ENCODE measurements at regions not wholly inside any gene's neighbourhood (a gene's known extent, or its start where the extent isn't known, plus 50 kb on each side); places are given as distances from the start of the nearest gene placed in this dataset.

DNA sequence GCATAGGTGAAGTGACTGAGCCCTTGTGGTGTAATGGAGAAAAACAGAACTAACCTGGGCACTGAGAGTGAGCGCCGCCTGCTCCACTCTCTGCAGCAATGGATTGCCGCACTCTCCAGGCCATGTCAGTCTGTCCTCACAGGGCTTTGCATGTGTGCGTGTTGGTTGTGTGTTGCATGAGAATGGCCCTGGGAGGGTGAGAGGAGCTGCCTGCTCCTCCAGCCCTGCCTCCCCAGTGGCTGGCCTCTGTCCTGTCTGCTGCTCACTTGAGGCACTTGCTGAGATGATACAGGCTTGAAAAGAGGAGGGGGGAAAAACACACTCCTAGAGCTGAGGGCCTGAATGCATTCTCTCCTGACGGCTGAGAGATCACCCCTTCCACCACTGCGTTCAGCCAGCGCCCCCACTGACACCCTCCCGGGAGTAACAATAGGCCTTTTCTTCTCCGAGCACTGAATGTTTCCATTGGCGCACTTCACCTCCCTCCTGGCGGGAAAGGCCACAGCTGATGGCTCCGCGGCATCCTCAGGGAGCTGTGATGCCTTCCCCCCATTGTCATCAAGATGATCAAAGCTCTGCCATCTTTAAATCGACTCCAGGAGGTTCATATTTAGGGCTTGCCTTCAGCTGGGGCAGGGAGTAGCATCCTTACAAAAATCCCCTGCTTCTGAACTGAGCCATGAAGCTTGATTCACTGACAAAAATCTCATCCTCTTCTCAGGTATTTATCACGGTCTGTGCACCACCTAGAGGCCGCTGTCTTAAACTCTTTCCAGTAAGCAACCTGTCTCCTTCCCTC is 49.9 kb upstream of the DAPL1 start:
- TF ChIP-seq CTCF (conservative IDR thresholded peaks at IDR 0.05; ENCODE audit: low read length) (peak; percentile 77), EZH2phosphoT487 (IDR thresholded peaks at IDR 0.05; ENCODE audit: borderline replicate concordance) (no peak)
